Tibial artery (tissue), 4 donors: ENCODE measurements at regions not wholly inside any gene's neighbourhood (a gene's known extent, or its start where the extent isn't known, plus 50 kb on each side); places are given as distances from the start of the nearest gene placed in this dataset.

Experiments used
- DNase-seq, 2 donors: peaks; one replicate each; pipeline ENCODE4 v3.0.0-alpha.2; 2019
- H3K27ac ChIP-seq, 2 donors: fragments of 200-600 bp; sonication (generic) in 1 of 2; 1 replicate in 1 of 2; 2 replicates in 1 of 2; pipeline ENCODE4 v1.5.1; 2018 to 2019; ENCODE audit warnings: mild to moderate bottlenecking in 1 of 2
- H3K27me3 ChIP-seq, 2 donors: fragments of 200-600 bp; sonication (generic) in 1 of 2; one replicate each; pipeline versions ENCODE4 v1.5.1 to v1.6.0; 2016 to 2019
- H3K36me3 ChIP-seq, 3 donors: fragments of 200-600 bp; sonication (generic) in 2 of 3; one replicate each; pipeline ENCODE4 v1.5.1; 2016 to 2019; ENCODE audit warnings: mild to moderate bottlenecking in 2 of 3
- H3K4me1 ChIP-seq, 4 donors: fragments of 200-600 bp; sonication (generic) in 2 of 4; 1 replicate in 3 of 4; 2 replicates in 1 of 4; pipeline ENCODE4 v1.5.1; 2016 to 2019
- H3K4me3 ChIP-seq, 2 donors: fragments of 200-600 bp; sonication (generic) in 1 of 2; 1 replicate in 1 of 2; 2 replicates in 1 of 2; pipeline ENCODE4 v1.5.1; 2018 to 2019; ENCODE audit warnings: mild to moderate bottlenecking in 2 of 2
- H3K9me3 ChIP-seq, 3 donors: fragments of 200-600 bp; sonication (generic) in 1 of 3; one replicate each; pipeline ENCODE4 v1.5.1; 2016 to 2019
- intact Hi-C: fragments of 100-400 bp; cut with DNase I; formaldehyde crosslinking; loops from one replicate; pipeline ENCODE4 v1.15.0; 2023; ENCODE audit warnings: low total_unique reads
- TF ChIP-seq, protein P1 (sequence below), 2 experiments: fragments of 200-600 bp in 1 of 2; fragments of 450-650 bp in 1 of 2; IDR thresholded peaks; one replicate each; pipeline ENCODE4 v1.5.1; 2017 to 2019; ENCODE audit warnings: antibody characterized with exemption in 2 of 2, mild to moderate bottlenecking in 1 of 2, moderate library complexity in 1 of 2

DNA sequence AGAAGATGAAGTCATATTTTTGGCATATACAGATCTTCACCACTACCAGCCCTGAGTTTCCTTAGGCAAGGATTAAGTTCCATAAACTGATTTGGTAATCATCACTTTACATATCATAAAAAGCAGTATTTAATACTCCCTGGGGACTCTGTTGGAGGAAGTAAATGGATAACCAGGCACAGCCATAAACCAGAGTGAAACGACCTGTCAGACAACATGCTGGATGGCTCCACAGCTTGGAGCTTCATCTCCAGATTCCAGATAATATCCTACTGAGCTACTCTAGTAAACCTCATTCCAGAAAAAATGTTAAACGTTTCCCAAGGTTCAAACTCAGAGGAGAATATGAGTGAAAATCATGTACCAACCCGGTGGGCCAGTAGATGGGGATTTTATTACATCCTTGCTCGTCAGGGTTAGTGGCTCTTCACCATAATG lies 109.2 kb downstream of the BASP1 start:
- TF ChIP-seq, protein P1, sequence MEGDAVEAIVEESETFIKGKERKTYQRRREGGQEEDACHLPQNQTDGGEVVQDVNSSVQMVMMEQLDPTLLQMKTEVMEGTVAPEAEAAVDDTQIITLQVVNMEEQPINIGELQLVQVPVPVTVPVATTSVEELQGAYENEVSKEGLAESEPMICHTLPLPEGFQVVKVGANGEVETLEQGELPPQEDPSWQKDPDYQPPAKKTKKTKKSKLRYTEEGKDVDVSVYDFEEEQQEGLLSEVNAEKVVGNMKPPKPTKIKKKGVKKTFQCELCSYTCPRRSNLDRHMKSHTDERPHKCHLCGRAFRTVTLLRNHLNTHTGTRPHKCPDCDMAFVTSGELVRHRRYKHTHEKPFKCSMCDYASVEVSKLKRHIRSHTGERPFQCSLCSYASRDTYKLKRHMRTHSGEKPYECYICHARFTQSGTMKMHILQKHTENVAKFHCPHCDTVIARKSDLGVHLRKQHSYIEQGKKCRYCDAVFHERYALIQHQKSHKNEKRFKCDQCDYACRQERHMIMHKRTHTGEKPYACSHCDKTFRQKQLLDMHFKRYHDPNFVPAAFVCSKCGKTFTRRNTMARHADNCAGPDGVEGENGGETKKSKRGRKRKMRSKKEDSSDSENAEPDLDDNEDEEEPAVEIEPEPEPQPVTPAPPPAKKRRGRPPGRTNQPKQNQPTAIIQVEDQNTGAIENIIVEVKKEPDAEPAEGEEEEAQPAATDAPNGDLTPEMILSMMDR (IDR thresholded peaks at IDR 0.05) = no peak
- Histone ChIP-seq H3K9me3 (no peaks in the 10 kb centered on the region), H3K27ac (no peak overlapping the region), H3K4me1 (no peaks in the 10 kb centered on the region), H3K4me3 (no peak overlapping the region), H3K27me3 (no peaks in the 10 kb centered on the region), H3K36me3 (no peaks in the 10 kb centered on the region)
- intact Hi-C loops = no loop called here
- no peak for DNase-seq

DNA sequence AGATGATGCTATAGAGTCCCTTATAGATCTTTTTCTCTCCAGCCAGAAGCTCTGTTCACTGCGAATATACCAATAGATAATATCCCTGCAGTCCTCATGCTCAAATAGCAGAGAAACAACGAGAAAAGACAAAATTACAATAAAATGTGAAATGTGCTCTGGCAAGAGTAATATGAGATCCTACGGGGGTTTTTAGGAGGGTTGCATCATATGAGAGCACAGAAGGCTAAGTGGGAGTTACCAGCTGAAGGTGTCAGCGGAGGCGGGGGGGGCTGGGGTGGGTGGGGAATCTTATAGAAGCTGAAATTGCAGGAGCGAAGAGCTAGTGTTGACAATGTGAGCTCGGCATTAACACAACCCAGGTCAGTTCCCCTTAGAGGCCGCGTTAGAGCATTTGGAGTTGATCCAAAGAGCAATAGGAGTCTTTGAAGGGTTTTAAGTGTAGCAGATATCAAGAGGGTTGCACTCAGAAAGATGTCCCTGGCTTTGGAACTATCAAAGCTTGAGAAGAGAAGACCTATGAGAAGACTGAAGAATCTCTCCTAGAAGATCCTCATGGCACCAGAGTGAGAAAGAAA lies 109.7 kb downstream of the BASP1 start:
- TF ChIP-seq, protein P1 (IDR thresholded peaks at IDR 0.05) = no peak
- Histone ChIP-seq H3K9me3 (no peaks in the 10 kb centered on the region), H3K27ac (no peak overlapping the region), H3K27me3 (no peaks in the 10 kb centered on the region), H3K4me1 (no peaks in the 10 kb centered on the region), H3K4me3 (no peak overlapping the region), H3K36me3 (no peaks in the 10 kb centered on the region)
- no peak for DNase-seq
- intact Hi-C loops = no loop called here

DNA sequence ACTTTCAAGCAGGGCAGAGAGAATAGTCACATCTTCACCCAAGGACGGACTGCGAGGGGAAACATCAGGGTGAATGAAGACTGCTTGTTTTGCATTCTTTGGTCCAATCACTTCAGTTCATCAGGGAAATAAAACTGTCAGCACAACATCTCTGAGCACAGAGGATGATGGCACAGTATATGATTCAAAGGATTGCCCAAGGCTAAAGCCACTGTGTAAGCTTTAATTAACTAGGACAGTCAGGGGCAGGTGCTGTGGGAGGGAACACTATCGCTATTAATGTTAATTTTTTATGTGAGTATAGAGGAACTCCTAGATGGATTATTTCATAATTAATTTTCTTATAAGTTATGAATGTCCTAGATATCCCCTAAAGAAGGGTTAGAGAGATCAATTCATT lies 112.1 kb downstream of the BASP1 start:
- no peak overlapping the region for H3K4me3 ChIP-seq
- no peaks in the 10 kb centered on the region for H3K4me1 ChIP-seq
- TF ChIP-seq, protein P1 (IDR thresholded peaks at IDR 0.05) = no peak
- no peaks in the 10 kb centered on the region for H3K36me3 ChIP-seq
- no peak for DNase-seq
- H3K9me3 ChIP-seq = no peaks in the 10 kb centered on the region
- H3K27me3 ChIP-seq = no peaks in the 10 kb centered on the region
- intact Hi-C loops = no loop called here
- H3K27ac ChIP-seq = no peak overlapping the region

DNA sequence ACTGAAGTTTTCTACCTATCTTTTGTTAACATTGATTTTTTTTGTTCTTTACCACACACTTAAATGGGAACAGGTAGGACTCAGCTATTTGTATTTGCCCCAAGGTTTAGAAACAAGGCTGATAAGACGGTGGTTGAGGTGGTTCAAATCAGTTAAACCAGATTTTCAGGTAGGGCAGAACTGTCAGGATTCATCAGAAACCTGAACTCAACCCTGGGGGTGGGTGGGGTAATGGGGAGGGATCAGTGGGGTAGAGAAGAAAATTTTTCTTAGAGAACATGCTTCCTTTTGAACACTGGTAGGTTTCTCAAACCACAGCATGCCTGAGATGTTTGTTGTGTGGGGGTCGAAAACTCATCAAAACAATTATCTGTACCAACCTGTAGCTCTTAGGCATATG lies 113.0 kb downstream of the BASP1 start:
- H3K27me3 ChIP-seq = no peaks in the 10 kb centered on the region
- no peaks in the 10 kb centered on the region for H3K9me3 ChIP-seq
- H3K27ac ChIP-seq = no peak overlapping the region
- no peak overlapping the region for H3K4me3 ChIP-seq
- intact Hi-C loops = no loop called here
- no peak for DNase-seq
- no peaks in the 10 kb centered on the region for H3K36me3 ChIP-seq
- no peaks in the 10 kb centered on the region for H3K4me1 ChIP-seq
- TF ChIP-seq, protein P1 (IDR thresholded peaks at IDR 0.05) = no peak

DNA sequence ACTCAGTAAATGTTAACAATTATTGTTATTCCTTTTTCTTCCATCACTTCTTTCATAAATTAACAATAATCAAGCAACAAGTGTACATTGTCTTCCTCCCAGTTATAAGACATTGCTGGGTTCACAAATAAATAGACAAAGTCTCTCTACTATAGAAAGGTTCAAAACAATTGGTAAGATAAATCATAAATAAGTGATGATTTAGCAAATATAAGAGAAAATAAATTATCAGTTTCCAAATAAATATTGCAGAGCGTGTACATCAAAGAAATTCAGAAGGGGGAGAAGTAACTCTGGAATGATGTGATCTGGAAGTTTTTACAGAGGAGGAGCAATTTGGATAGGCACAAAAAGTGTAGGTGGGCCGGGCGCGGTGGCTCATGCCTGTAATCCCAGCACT lies 114.2 kb downstream of the BASP1 start:
- Histone ChIP-seq H3K4me3 (no peak overlapping the region), H3K27ac (no peak overlapping the region), H3K36me3 (no peaks in the 10 kb centered on the region), H3K9me3 (no peaks in the 10 kb centered on the region), H3K27me3 (no peaks in the 10 kb centered on the region), H3K4me1 (no peaks in the 10 kb centered on the region)
- DNase-seq = no peak
- intact Hi-C loops = no loop called here
- TF ChIP-seq, protein P1 (IDR thresholded peaks at IDR 0.05) = no peak

DNA sequence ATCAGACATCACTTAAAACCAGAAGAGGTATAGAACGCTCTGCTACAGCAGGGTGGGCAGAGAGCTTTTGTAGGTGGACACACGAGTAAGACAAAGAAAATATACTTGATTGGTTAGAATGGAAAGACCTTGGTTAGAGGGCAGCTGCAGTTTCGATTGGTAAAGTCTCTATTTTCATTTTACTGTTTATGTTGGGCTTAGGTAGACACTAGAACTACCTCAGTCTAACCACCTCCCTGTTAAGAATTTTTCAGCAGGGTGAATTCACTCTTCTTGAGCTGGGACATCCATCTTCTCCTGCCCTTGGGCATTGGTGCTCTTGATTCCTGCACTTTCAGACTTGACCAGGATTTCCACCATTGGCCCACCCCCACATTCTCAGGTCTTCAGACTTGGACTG lies 116.3 kb downstream of the BASP1 start:
- no peaks in the 10 kb centered on the region for H3K9me3 ChIP-seq
- TF ChIP-seq, protein P1 (IDR thresholded peaks at IDR 0.05) = no peak
- intact Hi-C loops = no loop called here

More for the DNA sequence above, 116.3 kb downstream of the BASP1 start:
- Histone ChIP-seq H3K36me3 (no peaks in the 10 kb centered on the region), H3K27ac (no peak overlapping the region), H3K4me3 (no peak overlapping the region), H3K27me3 (no peaks in the 10 kb centered on the region), H3K4me1 (no peaks in the 10 kb centered on the region)
- DNase-seq = no peak
